ENCODE measurements at regions not wholly inside any gene's neighbourhood (a gene's known extent, or its start where the extent isn't known, plus 50 kb on each side); places are given as distances from the start of the nearest gene placed in this dataset.

DNA sequence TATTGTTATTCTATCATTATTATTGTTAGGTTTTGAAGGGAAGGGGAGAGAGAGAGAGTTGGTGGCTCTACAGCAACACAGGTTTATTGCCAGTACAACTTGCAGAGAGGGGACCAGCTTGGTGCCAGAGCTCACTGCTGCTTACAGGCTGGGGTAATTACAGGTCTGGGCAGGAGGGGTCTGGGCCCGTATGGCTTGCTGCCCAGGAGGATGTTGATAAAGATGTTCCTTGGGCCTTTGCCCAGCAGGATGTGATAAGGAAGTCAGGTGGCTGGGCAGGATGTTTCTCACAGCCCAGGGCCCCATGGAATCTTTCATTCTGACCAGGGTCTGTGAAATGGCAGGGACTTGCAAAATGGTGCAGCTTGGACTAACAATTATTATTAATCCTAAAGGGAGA lies 64.2 kb upstream of the ZNF599 start:
- no peak overlapping the region for H3K4me3 ChIP-seq (ENCODE audit: low read depth, low read length)
- TF ChIP-seq POLR2A (IDR thresholded peaks at IDR 0.05; ENCODE audit: extremely low read depth, insufficient read length), result no peak
- TF ChIP-seq, protein P1, sequence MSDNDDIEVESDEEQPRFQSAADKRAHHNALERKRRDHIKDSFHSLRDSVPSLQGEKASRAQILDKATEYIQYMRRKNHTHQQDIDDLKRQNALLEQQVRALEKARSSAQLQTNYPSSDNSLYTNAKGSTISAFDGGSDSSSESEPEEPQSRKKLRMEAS (IDR thresholded peaks at IDR 0.05; ENCODE audit: low read depth, low read length), result no peak
- TF ChIP-seq, protein P2, sequence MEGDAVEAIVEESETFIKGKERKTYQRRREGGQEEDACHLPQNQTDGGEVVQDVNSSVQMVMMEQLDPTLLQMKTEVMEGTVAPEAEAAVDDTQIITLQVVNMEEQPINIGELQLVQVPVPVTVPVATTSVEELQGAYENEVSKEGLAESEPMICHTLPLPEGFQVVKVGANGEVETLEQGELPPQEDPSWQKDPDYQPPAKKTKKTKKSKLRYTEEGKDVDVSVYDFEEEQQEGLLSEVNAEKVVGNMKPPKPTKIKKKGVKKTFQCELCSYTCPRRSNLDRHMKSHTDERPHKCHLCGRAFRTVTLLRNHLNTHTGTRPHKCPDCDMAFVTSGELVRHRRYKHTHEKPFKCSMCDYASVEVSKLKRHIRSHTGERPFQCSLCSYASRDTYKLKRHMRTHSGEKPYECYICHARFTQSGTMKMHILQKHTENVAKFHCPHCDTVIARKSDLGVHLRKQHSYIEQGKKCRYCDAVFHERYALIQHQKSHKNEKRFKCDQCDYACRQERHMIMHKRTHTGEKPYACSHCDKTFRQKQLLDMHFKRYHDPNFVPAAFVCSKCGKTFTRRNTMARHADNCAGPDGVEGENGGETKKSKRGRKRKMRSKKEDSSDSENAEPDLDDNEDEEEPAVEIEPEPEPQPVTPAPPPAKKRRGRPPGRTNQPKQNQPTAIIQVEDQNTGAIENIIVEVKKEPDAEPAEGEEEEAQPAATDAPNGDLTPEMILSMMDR (IDR thresholded peaks at IDR 0.05; ENCODE audit: low read depth, low read length), result no peak
- no peak for TF ChIP-seq MYC (IDR thresholded peaks at IDR 0.05; ENCODE audit: low read depth, low read length)
- no peak for DNase-seq (ENCODE audit: low read depth)

DNA sequence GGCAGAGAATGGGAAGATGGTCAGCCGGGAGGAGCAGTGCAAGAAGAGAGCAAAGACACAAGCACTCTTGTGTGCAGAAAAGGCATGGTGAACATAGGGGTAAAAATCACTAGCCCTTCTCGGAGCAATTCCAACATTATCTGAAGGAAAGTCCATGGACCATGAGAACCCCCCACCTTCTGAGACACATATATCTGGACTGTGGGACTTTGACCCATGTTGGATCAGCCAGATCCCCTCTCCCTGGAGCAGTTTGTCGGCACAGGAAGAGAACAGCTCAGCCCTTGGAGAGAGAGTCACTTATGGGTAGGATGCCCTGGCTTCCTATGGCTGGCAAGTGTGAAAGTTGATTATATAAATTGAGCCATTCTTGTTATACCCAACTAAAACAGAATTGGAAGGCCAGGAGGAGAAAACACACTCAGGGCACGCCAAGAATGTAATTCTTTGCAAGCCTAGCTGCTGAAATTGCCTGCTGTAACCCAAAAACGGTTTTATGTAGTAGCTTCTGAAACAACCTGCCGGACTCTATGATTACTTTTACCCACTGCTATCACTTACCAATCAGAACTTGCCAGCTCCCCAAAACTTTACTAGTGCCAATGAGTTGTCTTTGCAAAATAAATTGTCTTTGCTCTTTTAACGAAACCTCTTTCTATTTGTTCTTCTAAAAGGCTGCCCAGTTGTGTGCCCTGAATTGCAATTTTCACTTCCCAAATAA lies 62.8 kb upstream of the ZNF599 start:
- DNase-seq (ENCODE audit: low read depth), result no peak
- TF ChIP-seq, protein P2 (IDR thresholded peaks at IDR 0.05; ENCODE audit: low read depth, low read length), result no peak
- TF ChIP-seq MYC (IDR thresholded peaks at IDR 0.05; ENCODE audit: low read depth, low read length), result no peak
- TF ChIP-seq POLR2A (IDR thresholded peaks at IDR 0.05; ENCODE audit: extremely low read depth, insufficient read length), result no peak
- TF ChIP-seq, protein P1 (IDR thresholded peaks at IDR 0.05; ENCODE audit: low read depth, low read length), result no peak
- H3K4me3 ChIP-seq (ENCODE audit: low read depth, low read length), result no peak overlapping the region

DNA sequence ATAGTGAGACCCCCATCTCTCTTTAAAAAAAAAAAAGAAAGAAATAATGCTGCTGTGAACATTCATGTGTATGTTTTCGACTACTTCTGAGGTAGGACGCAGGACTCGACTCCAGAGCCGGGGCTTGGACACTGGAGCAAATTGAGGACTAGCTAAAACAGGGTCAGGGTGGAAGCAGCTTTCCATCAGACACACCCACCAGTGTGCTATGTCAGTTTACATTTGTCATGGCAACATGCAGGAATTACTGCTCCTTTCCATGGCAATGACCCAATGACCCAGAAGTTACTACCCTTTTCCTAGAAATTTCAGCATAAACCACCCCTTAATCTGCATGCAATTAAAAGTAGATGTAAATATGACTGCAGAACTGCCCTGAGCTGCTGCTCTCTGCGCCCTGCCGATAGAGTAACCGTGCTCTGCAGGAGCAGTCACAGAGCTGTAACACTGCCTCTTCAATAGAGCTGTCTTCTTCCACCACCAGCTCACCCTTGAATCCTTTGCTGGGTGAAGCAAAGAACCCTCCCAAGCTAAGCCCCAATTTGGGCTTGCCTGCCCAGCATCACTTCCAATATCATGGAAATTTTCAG lies 61.6 kb upstream of the ZNF599 start:
- no peak overlapping the region for H3K4me3 ChIP-seq (ENCODE audit: low read depth, low read length)
- DNase-seq (ENCODE audit: low read depth), result no peak
- TF ChIP-seq MYC (IDR thresholded peaks at IDR 0.05; ENCODE audit: low read depth, low read length) (no peak), POLR2A (IDR thresholded peaks at IDR 0.05; ENCODE audit: extremely low read depth, insufficient read length) (no peak)
- TF ChIP-seq, protein P2 (IDR thresholded peaks at IDR 0.05; ENCODE audit: low read depth, low read length), result no peak
- TF ChIP-seq, protein P1 (IDR thresholded peaks at IDR 0.05; ENCODE audit: low read depth, low read length), result no peak

DNA sequence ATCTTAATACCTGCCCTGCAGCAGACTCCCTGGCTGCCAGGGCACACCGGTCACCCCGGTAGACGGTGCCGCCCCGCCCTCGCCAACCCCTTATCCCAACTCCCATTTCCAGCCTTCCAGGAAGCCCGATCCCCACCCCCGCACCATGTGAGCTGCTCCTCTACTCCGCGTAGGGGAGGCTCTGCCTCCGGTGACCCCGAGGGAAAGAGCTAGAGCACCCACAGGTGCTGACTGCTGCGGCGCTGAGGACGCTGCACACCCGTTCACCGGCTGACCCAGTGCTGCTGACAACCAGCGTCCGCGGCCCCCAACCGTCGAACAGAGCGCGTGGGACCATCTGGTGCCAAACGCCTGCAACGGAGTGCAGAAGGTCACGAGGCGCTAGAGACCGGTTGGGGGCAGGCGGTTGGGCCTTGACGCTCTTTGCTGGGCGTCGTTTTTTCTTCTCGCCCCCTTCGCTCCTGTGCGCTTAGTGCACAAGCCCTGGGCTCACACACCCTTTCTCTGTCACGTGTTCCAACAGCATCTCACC lies 59.6 kb upstream of the ZNF599 start:
- no peak for DNase-seq (ENCODE audit: low read depth)
- H3K4me3 ChIP-seq (ENCODE audit: low read depth, low read length), result no peak overlapping the region
- TF ChIP-seq, protein P2 (IDR thresholded peaks at IDR 0.05; ENCODE audit: low read depth, low read length), result no peak
- TF ChIP-seq MYC (IDR thresholded peaks at IDR 0.05; ENCODE audit: low read depth, low read length) (no peak), POLR2A (IDR thresholded peaks at IDR 0.05; ENCODE audit: extremely low read depth, insufficient read length) (no peak)
- TF ChIP-seq, protein P1 (IDR thresholded peaks at IDR 0.05; ENCODE audit: low read depth, low read length), result no peak

DNA sequence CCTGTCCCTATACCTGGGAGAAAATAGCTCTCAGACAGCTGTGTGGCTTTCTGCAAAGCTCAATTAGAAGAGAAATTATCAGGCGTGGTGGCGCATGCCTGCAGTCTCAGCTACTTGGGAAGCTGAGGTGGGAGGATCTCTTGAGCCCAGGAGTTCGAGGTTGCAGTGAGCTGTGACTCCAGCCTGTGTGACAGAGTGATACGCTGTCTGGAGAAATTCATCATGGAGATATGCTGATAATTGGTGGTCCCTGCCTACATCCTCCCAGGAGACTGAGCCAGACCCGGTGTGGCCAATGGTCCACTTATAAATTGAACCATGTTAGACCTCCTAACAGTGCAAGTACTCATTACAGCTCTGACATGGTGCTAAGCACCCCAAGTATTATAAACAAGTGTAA lies 58.7 kb upstream of the ZNF599 start:
- no peak for DNase-seq (ENCODE audit: low read depth)
- TF ChIP-seq, protein P1 (IDR thresholded peaks at IDR 0.05; ENCODE audit: low read depth, low read length), result no peak
- no peak overlapping the region for H3K4me3 ChIP-seq (ENCODE audit: low read depth, low read length)

DNA sequence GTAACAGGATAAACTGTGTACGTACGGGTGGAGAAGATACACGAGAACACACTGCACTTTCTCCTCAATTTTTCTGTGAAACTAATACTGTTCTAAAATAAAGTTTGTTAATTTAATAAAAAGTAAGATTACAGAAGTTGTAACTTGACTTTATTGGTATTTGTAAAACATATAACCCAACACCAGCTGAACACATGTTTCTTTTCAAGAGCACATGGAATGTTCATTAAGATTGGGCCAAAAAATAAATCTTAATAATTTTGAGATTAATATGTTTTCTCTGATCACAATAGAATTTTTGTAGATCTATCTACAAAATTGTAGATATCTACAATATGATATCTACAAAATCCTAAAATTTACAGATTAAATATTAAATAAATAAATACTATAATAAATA lies 55.1 kb upstream of the ZNF599 start:
- TF ChIP-seq, protein P1 (IDR thresholded peaks at IDR 0.05; ENCODE audit: low read depth, low read length), result no peak
- TF ChIP-seq, protein P2 (IDR thresholded peaks at IDR 0.05; ENCODE audit: low read depth, low read length), result no peak
- no peak for TF ChIP-seq MYC (IDR thresholded peaks at IDR 0.05; ENCODE audit: low read depth, low read length)
- no peak for TF ChIP-seq POLR2A (IDR thresholded peaks at IDR 0.05; ENCODE audit: extremely low read depth, insufficient read length)
- DNase-seq (ENCODE audit: low read depth), result no peak
- H3K4me3 ChIP-seq (ENCODE audit: low read depth, low read length), result no peak overlapping the region
